ENCODE measurements at regions not wholly inside any gene's neighbourhood (a gene's known extent, or its start where the extent isn't known, plus 50 kb on each side); places are given as distances from the start of the nearest gene placed in this dataset.

DNA sequence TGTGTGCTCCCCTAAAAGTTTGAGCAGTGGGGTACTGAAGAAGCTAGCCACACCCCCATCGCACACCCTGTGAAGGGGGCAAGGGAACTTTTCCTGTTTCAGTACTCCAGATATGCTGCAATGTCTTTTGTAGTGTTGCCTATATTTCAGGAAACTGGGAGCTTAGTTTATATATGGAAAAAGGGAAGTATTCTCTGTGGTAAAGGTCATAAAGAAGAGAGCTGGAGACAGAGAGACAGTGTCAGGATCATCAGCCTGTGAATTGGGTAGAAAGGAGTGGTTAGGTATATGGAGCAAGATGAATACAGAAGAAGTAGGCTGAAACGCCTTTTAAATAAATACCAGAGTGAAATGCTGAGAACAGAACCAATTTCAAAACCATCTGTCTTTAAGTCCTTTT is 82.2 kb upstream of the C9orf72 start:
- TF ChIP-seq, protein P1, sequence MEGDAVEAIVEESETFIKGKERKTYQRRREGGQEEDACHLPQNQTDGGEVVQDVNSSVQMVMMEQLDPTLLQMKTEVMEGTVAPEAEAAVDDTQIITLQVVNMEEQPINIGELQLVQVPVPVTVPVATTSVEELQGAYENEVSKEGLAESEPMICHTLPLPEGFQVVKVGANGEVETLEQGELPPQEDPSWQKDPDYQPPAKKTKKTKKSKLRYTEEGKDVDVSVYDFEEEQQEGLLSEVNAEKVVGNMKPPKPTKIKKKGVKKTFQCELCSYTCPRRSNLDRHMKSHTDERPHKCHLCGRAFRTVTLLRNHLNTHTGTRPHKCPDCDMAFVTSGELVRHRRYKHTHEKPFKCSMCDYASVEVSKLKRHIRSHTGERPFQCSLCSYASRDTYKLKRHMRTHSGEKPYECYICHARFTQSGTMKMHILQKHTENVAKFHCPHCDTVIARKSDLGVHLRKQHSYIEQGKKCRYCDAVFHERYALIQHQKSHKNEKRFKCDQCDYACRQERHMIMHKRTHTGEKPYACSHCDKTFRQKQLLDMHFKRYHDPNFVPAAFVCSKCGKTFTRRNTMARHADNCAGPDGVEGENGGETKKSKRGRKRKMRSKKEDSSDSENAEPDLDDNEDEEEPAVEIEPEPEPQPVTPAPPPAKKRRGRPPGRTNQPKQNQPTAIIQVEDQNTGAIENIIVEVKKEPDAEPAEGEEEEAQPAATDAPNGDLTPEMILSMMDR (optimal IDR thresholded peaks at IDR 0.05 in 1 of 3, IDR thresholded peaks at IDR 0.05 in 1 of 3, conservative IDR thresholded peaks at IDR 0.05 in 1 of 3; ENCODE audit: extremely low read depth in 1 of 3, insufficient read depth in 2 of 3, low read length in 3 of 3): no peak
- no peak for TF ChIP-seq EZH2 (IDR thresholded peaks at IDR 0.05; ENCODE audit: low read length)

Data from keratinocyte (primary cell).